H1 (cell line): ENCODE measurements at regions not wholly inside any gene's neighbourhood (a gene's known extent, or its start where the extent isn't known, plus 50 kb on each side); places are given as distances from the start of the nearest gene placed in this dataset.

ENCODE experiments used
- CTCF ChIA-PET: fragments of 300-600 bp; sonication (Branson Sonifier 250); formaldehyde crosslinking; loops from one replicate; lab custom pipeline; 2021; ENCODE audit not compliant: partially characterized antibody; lab: Charles Lee
- POLR2A ChIA-PET: fragments of 300-600 bp; sonication (Branson Sonifier 250); formaldehyde crosslinking; loops from one replicate; lab custom pipeline; 2021; ENCODE audit warnings: inconsistent platforms; ENCODE audit not compliant: partially characterized antibody; lab: Charles Lee
- DNase-seq, 2 experiments: peaks; one replicate each; pipeline versions ENCODE4 v3.0.0 to v3.0.0-alpha.2; 2010 to 2022; ENCODE audit warnings: low spot score in 2 of 2, low read depth in 1 of 2, mixed read lengths in 1 of 2
- FAIRE-seq: peaks from 2 replicates; lab custom pipeline; 2011; peaks lifted over from hg19 to GRCh38; lab: Jason Lieb, UNC
- H2AFZ ChIP-seq: 2 replicates; pipeline ENCODE4 v1.8.1; 2012; ENCODE audit warnings: low read length, inconsistent platforms
- H2AK5ac ChIP-seq: 2 replicates; pipeline ENCODE4 v1.6.1; 2013; ENCODE audit warnings: low read depth, low read length
- H2BK120ac ChIP-seq: replicated peaks from 2 replicates; pipeline ENCODE3; 2013; ENCODE audit warnings: low read depth, low read length, inconsistent platforms
- H2BK12ac ChIP-seq: 2 replicates; pipeline ENCODE4 v1.6.1; 2013; ENCODE audit warnings: low read depth, low read length
- H2BK15ac ChIP-seq: 2 replicates; pipeline ENCODE4 v1.6.1; 2013; ENCODE audit warnings: low read length
- H2BK20ac ChIP-seq: 2 replicates; pipeline ENCODE4 v1.6.1; 2013; ENCODE audit warnings: low read length
- H2BK5ac ChIP-seq: 2 replicates; pipeline ENCODE4 v1.6.1; 2013; ENCODE audit warnings: low read depth, low read length
- H3K14ac ChIP-seq: 2 replicates; pipeline ENCODE4 v1.6.1; 2013; ENCODE audit warnings: inconsistent platforms; ENCODE audit not compliant: insufficient read length
- H3K18ac ChIP-seq: 2 replicates; pipeline ENCODE4 v1.6.1; 2013; ENCODE audit warnings: low read length; ENCODE audit errors: extremely low read depth
- H3K23ac ChIP-seq: 2 replicates; pipeline ENCODE4 v1.6.1; 2013; ENCODE audit warnings: inconsistent platforms; ENCODE audit not compliant: insufficient read length
- H3K23me2 ChIP-seq: 2 replicates; pipeline ENCODE4 v1.6.1; 2013; ENCODE audit warnings: low read depth, low read length
- H3K27ac ChIP-seq: 2 replicates; pipeline ENCODE4 v1.6.1; 2011; ENCODE audit warnings: low read depth, low read length, inconsistent platforms
- H3K27me3 ChIP-seq, 4 experiments: replicated peaks in 1 of 4; 1 replicate in 1 of 4; 2 replicates in 3 of 4; pipeline versions ENCODE4 v1.6.1 to v1.8.1; 2011 to 2013; ENCODE audit warnings: low read length in 3 of 4, mild to moderate bottlenecking in 3 of 4, inconsistent platforms in 2 of 4, mixed read lengths in 2 of 4, moderate library complexity in 1 of 4; ENCODE audit not compliant: control insufficient read depth in 3 of 4, insufficient read depth in 3 of 4; ENCODE audit errors: extremely low read depth in 1 of 4
- H3K36me3 ChIP-seq, 4 experiments: 2 replicates each; pipeline versions ENCODE4 v1.6.1 to v1.8.1; 2011 to 2013; ENCODE audit warnings: mild to moderate bottlenecking in 4 of 4, low read length in 3 of 4, moderate library complexity in 2 of 4, control low read depth in 1 of 4, inconsistent platforms in 1 of 4; ENCODE audit not compliant: insufficient read depth in 4 of 4, control insufficient read depth in 2 of 4
- H3K4ac ChIP-seq: replicated peaks from 2 replicates; pipeline ENCODE3; 2013; ENCODE audit warnings: low read length, low read depth, mixed read lengths, inconsistent platforms; ENCODE audit not compliant: insufficient read length
- H3K4me1 ChIP-seq, 4 experiments: replicated peaks in 1 of 4; 1 replicate in 1 of 4; 2 replicates in 3 of 4; pipeline versions ENCODE4 v1.6.1 to v1.8.1; 2011 to 2013; ENCODE audit warnings: low read length in 3 of 4, inconsistent platforms in 2 of 4, mixed read lengths in 1 of 4; ENCODE audit not compliant: insufficient read depth in 4 of 4, control insufficient read depth in 3 of 4
- H3K4me2 ChIP-seq, 2 experiments: 2 replicates each; pipeline versions ENCODE4 v1.6.1 to v1.8.1; 2011 to 2013; ENCODE audit warnings: low read depth in 2 of 2, low read length in 2 of 2, control low read depth in 1 of 2, inconsistent platforms in 1 of 2, mild to moderate bottlenecking in 1 of 2; ENCODE audit not compliant: insufficient read depth in 1 of 2
- H3K4me3 ChIP-seq, 4 experiments: fragments of 200-600, 300-600 bp in 1 of 4; sonication (generic), shearing (Covaris generic), sonication (Bioruptor Twin) in 1 of 4; 2 replicates each; pipeline versions ENCODE4 v1.5.1 to v1.8.1; 2011 to 2016; ENCODE audit warnings: low read length in 4 of 4, low read depth in 3 of 4, control low read depth in 2 of 4, inconsistent platforms in 2 of 4, mild to moderate bottlenecking in 2 of 4, mixed read lengths in 1 of 4, moderate library complexity in 1 of 4; ENCODE audit not compliant: insufficient read depth in 2 of 4; ENCODE audit errors: extremely low read depth in 1 of 4
- H3K56ac ChIP-seq: replicated peaks from 2 replicates; pipeline ENCODE3; 2013; ENCODE audit warnings: low read depth, mild to moderate bottlenecking, mixed read lengths, low read length, inconsistent platforms; ENCODE audit not compliant: insufficient read length
- H3K79me1 ChIP-seq: 2 replicates; pipeline ENCODE4 v1.6.1; 2013; ENCODE audit warnings: low read depth, low read length, control low read depth
- H3K79me2 ChIP-seq, 2 experiments: 2 replicates each; pipeline versions ENCODE4 v1.6.1 to v1.8.1; 2012 to 2013; ENCODE audit warnings: low read length in 2 of 2, mild to moderate bottlenecking in 2 of 2, inconsistent platforms in 1 of 2; ENCODE audit not compliant: insufficient read depth in 2 of 2, control insufficient read depth in 1 of 2
- H3K9ac ChIP-seq, 4 experiments: replicated peaks in 1 of 4; 1 replicate in 1 of 4; 2 replicates in 3 of 4; pipeline versions ENCODE4 v1.6.1 to v1.8.1; 2011 to 2013; ENCODE audit warnings: low read depth in 3 of 4, low read length in 3 of 4, control low read depth in 2 of 4, mild to moderate bottlenecking in 2 of 4, moderate library complexity in 2 of 4, inconsistent platforms in 1 of 4; ENCODE audit errors: extremely low read depth in 1 of 4
- H3K9me3 ChIP-seq, 2 experiments: 2 replicates each; pipeline versions ENCODE4 v1.6.1 to v1.8.1; 2012 to 2013; ENCODE audit warnings: mild to moderate bottlenecking in 2 of 2, moderate library complexity in 2 of 2, control low read depth in 1 of 2, inconsistent platforms in 1 of 2, low read depth in 1 of 2, low read length in 1 of 2, mixed read lengths in 1 of 2; ENCODE audit not compliant: insufficient read depth in 2 of 2
- H4K20me1 ChIP-seq, 2 experiments: replicated peaks in 1 of 2; 2 replicates each; pipeline versions ENCODE3 to v1.8.1; 2011 to 2013; ENCODE audit warnings: inconsistent platforms in 2 of 2, low read length in 2 of 2, mild to moderate bottlenecking in 1 of 2; ENCODE audit not compliant: insufficient read depth in 2 of 2, control insufficient read depth in 1 of 2
- H4K5ac ChIP-seq: 2 replicates; pipeline ENCODE4 v1.6.1; 2013; ENCODE audit warnings: low read length, low read depth, mixed read lengths, inconsistent platforms; ENCODE audit not compliant: insufficient read length
- H4K8ac ChIP-seq: 2 replicates; pipeline ENCODE4 v1.8.0; 2013; ENCODE audit warnings: mild to moderate bottlenecking, moderate library complexity, low read length, inconsistent platforms; ENCODE audit not compliant: insufficient read depth; ENCODE audit errors: extremely low read depth
- H4K91ac ChIP-seq: replicated peaks from 2 replicates; pipeline ENCODE3; 2013; ENCODE audit warnings: low read length, mixed read lengths, inconsistent platforms; ENCODE audit not compliant: insufficient read length
- BCL11A ChIP-seq, 2 experiments: IDR thresholded peaks; one replicate each; pipeline ENCODE4 v1.6.1; 2011; ENCODE audit warnings: low read depth in 2 of 2, low read length in 2 of 2, mild to moderate bottlenecking in 2 of 2
- CBX8 ChIP-seq: fragments of 300-800, 300-1000 bp; sonication (generic); IDR thresholded peaks from 2 replicates; pipeline ENCODE4 v1.7.1; 2016; ENCODE audit warnings: low read depth, low read length, borderline replicate concordance
- CHD2 ChIP-seq: IDR thresholded peaks from 2 replicates; pipeline ENCODE4 v1.6.1; 2012; ENCODE audit warnings: low read length, improper control_type of control experiment
- CREB1 ChIP-seq: IDR thresholded peaks from 2 replicates; pipeline ENCODE4 v1.6.1; 2012; ENCODE audit warnings: inconsistent platforms
- EGR1 ChIP-seq: IDR thresholded peaks from 2 replicates; pipeline ENCODE4 v1.6.1; 2011; ENCODE audit warnings: low read depth, low read length, borderline replicate concordance
- EZH2 ChIP-seq: fragments of 200-600 bp; sonication (generic); IDR thresholded peaks from 2 replicates; pipeline ENCODE4 v1.7.1; 2012; ENCODE audit warnings: low read depth, mild to moderate bottlenecking, moderate library complexity, low read length, inconsistent platforms; ENCODE audit not compliant: severe bottlenecking
- JUN ChIP-seq: IDR thresholded peaks from 2 replicates; pipeline ENCODE4 v1.6.1; 2011; ENCODE audit warnings: low read depth, mild to moderate bottlenecking, improper control_type of control experiment, low read length
- JUND ChIP-seq: IDR thresholded peaks from 2 replicates; pipeline ENCODE4 v1.6.1; 2011; ENCODE audit warnings: mild to moderate bottlenecking, improper control_type of control experiment, low read length
- PHF8 ChIP-seq: fragments of 200-600 bp; sonication (generic); conservative IDR thresholded peaks from 2 replicates; pipeline ENCODE4 v1.7.1; 2012; ENCODE audit warnings: low read depth, mild to moderate bottlenecking, inconsistent platforms, low read length, moderate library complexity
- SP4 ChIP-seq: IDR thresholded peaks from 2 replicates; pipeline ENCODE4 v1.6.1; 2012; ENCODE audit warnings: low read length, inconsistent platforms
- SRF ChIP-seq: IDR thresholded peaks from 2 replicates; pipeline ENCODE4 v1.6.1; 2011; ENCODE audit warnings: mild to moderate bottlenecking, low read depth, low read length, moderate library complexity
- TBP ChIP-seq: IDR thresholded peaks from 2 replicates; pipeline ENCODE4 v1.6.1; 2011; ENCODE audit warnings: low read depth, low read length, improper control_type of control experiment
- TCF12 ChIP-seq: IDR thresholded peaks from 2 replicates; pipeline ENCODE4 v1.6.1; 2011; ENCODE audit warnings: low read depth, mild to moderate bottlenecking, low read length
- YY1 ChIP-seq: IDR thresholded peaks from 2 replicates; pipeline ENCODE4 v1.6.1; 2011; ENCODE audit warnings: low read depth, mild to moderate bottlenecking, low read length
- whole genome bisulfite sequencing, 2 experiments: shearing (Covaris generic) in 1 of 2; methylation state at CpG; one replicate each; pipeline versions ENCODE4 v1.1.6 to v1.1.7; 2013 to 2015; ENCODE audit warnings: low lambda C conversion rate in 2 of 2, mixed read lengths in 2 of 2, inconsistent platforms in 1 of 2, low coverage in 1 of 2, missing lambda C conversion rate in 1 of 2; ENCODE audit not compliant: insufficient replicate concordance in 2 of 2, insufficient coverage in 1 of 2, insufficient read length in 1 of 2; ENCODE audit errors: extremely low coverage in 1 of 2, missing lambda C conversion rate in 1 of 2; 5-methylcytosine and 5-hydroxymethylcytosine counted together

DNA sequence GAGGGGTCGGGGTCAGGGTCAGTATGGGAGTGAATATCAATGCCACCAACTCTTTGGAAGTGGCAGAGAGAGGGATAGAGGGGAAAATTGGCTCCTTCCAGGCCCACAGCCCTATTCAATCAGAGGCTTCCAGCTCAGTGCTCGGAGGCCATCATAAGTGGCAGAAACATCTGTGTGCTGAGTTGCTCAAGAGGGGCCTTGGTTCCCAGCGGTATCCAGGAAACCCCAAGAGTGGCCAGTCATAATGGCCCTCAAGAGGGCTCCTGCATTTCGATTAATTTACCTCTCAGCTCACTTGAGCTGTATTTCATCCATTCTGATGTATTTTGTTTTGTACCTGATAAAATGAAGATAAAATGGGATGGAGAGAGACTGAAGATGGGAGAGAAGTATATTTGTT, 154.3 kb upstream of the EOLA2 start:
- Histone ChIP-seq H3K56ac (no peak overlapping the region), H2BK20ac (no peak overlapping the region), H3K27ac (no peak overlapping the region), H2BK5ac (no peak overlapping the region), H3K18ac (no peak overlapping the region), H4K5ac (no peak overlapping the region), H2BK12ac (no peak overlapping the region), H3K79me2 (no peaks in the 10 kb centered on the region), H3K4me2 (no peak overlapping the region), H2BK15ac (no peak overlapping the region), H3K23ac (no peak overlapping the region), H4K20me1 (no peaks in the 10 kb centered on the region), H4K91ac (no peak overlapping the region), H2AFZ (no peak overlapping the region), H2BK120ac (no peak overlapping the region), H3K23me2 (no peaks in the 10 kb centered on the region), H3K4ac (no peak overlapping the region), H3K9me3 (no peaks in the 10 kb centered on the region), H3K9ac (no peak overlapping the region), H3K4me1 (no peaks in the 10 kb centered on the region), H3K36me3 (no peaks in the 10 kb centered on the region), H3K27me3 (no peaks in the 10 kb centered on the region), H3K79me1 (no peaks in the 10 kb centered on the region), H3K14ac (no peak overlapping the region), H4K8ac (no peak overlapping the region), H2AK5ac (no peak overlapping the region), H3K4me3 (no peak overlapping the region)
- 84% methylated on average over 3 of the region's 4 CpGs; no CpG with 5 or more reads in 1 of the 2 experiments for WGBS, 2 experiments
- POLR2A ChIA-PET, result no interaction called here
- DNase-seq, result no peak
- CTCF ChIA-PET, result no interaction called here
- no peak for FAIRE-seq
- TF ChIP-seq CHD2 (no peak), SRF (no peak), BCL11A (IDR thresholded peaks at IDR 0.05; ENCODE audit: low read depth in 2 of 2, low read length in 2 of 2) (no peak), EGR1 (no peak), JUND (no peak), CREB1 (no peak), TBP (no peak), TCF12 (no peak), CBX8 (no peak), EZH2 (no peak), PHF8 (no peak), SP4 (no peak), YY1 (no peak), JUN (no peak)
